LNCaP clone FGC (cell line): ENCODE measurements at regions not wholly inside any gene's neighbourhood (a gene's known extent, or its start where the extent isn't known, plus 50 kb on each side); places are given as distances from the start of the nearest gene placed in this dataset.

Experiments
- DNase-seq: peaks from one replicate; pipeline ENCODE4 v3.0.0-alpha.2; 2011; ENCODE audit warnings: low read depth
- H3K4me3 ChIP-seq: 2 replicates; pipeline ENCODE4 v1.5.1; 2011; ENCODE audit warnings: mild to moderate bottlenecking, low read depth, low read length, control low read depth
- TF ChIP-seq, protein P1 (sequence below): IDR thresholded peaks from 2 replicates; pipeline ENCODE4 v1.5.1; 2012; ENCODE audit warnings: mild to moderate bottlenecking; ENCODE audit not compliant: control insufficient read depth, insufficient read depth; ENCODE audit errors: extremely low read depth

DNA sequence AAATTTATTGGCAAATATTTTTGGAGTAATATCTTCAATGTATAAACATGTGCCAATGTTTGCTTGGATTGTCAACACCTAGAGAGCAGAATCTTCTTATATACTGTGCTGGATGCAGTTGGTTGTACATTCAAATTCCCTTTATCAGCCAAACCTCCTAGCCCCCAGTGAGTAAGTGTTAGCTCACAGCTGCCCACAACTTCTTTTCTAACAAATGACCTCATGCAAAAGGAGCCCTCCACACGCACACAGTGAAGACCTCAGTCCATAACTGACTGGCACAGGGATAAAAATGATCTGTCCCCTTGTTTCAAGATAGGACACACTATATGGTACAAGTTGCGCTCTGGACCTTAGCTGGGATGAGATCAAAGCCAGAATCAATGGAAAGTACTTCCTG, 458.0 kb upstream of the NWD2 start:
- H3K4me3 ChIP-seq, result no peak overlapping the region
- TF ChIP-seq, protein P1, sequence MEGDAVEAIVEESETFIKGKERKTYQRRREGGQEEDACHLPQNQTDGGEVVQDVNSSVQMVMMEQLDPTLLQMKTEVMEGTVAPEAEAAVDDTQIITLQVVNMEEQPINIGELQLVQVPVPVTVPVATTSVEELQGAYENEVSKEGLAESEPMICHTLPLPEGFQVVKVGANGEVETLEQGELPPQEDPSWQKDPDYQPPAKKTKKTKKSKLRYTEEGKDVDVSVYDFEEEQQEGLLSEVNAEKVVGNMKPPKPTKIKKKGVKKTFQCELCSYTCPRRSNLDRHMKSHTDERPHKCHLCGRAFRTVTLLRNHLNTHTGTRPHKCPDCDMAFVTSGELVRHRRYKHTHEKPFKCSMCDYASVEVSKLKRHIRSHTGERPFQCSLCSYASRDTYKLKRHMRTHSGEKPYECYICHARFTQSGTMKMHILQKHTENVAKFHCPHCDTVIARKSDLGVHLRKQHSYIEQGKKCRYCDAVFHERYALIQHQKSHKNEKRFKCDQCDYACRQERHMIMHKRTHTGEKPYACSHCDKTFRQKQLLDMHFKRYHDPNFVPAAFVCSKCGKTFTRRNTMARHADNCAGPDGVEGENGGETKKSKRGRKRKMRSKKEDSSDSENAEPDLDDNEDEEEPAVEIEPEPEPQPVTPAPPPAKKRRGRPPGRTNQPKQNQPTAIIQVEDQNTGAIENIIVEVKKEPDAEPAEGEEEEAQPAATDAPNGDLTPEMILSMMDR, result no peak
- no peak for DNase-seq

DNA sequence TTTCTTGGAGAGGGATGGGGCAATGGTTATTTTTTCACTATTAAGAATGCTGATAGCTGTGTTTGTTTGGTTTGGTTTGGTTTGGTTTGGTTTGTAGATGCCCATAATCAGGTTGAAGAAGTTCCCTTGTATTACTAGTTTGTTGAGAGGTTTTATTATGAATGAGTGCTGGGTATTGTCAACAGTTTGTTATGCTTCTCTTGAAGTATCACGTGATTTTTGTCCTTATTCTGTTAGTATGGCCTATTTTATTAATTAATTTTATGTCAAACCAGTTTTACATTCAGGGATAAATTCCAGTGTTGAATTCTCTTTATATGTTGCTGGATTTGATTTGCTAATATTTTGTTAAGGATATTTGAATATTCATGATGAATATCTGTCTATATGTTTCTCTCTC, 449.8 kb upstream of the NWD2 start:
- H3K4me3 ChIP-seq, result no peak overlapping the region
- no peak for DNase-seq
- TF ChIP-seq, protein P1, result no peak

DNA sequence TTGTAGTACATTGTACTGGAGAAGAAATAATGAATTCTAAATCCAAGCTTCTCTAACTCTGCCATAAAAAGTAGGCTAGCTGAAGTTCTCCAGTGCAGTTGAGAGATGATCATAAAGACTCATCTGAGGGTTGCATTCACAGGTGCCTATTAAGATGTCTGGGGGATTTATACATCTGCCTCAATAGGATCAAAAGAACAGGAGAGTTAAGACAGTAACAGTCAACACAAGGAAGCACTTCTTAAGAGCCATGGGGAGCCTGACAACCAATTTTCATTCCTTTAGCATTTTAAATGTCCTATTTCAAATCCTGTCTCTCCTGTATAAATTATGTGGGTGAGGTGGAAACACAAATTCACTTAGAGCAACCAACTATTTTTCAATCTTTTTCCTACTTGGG, 432.4 kb upstream of the NWD2 start:
- H3K4me3 ChIP-seq, result no peak overlapping the region
- TF ChIP-seq, protein P1, result no peak
- no peak for DNase-seq

DNA sequence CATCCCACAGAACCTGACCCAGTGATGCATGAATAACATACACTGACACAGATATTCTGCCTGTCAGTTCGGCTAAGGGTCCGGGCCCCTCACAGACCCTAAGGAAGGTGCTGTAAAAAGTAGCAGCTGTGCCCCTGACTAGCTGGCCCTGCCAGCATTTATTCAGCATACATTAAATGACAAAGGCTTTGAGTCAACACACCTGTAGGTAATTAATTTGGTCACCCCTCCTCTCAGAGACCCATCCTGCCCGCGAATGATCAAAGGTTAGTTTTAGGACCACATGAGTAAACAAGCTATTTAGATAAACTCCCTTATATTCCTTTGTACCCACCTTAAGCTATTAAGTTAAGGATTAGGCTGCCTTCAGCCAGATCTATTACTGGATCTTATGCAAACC, 429.0 kb upstream of the NWD2 start:
- TF ChIP-seq, protein P1, result no peak
- no peak for DNase-seq
- no peak overlapping the region for H3K4me3 ChIP-seq

DNA sequence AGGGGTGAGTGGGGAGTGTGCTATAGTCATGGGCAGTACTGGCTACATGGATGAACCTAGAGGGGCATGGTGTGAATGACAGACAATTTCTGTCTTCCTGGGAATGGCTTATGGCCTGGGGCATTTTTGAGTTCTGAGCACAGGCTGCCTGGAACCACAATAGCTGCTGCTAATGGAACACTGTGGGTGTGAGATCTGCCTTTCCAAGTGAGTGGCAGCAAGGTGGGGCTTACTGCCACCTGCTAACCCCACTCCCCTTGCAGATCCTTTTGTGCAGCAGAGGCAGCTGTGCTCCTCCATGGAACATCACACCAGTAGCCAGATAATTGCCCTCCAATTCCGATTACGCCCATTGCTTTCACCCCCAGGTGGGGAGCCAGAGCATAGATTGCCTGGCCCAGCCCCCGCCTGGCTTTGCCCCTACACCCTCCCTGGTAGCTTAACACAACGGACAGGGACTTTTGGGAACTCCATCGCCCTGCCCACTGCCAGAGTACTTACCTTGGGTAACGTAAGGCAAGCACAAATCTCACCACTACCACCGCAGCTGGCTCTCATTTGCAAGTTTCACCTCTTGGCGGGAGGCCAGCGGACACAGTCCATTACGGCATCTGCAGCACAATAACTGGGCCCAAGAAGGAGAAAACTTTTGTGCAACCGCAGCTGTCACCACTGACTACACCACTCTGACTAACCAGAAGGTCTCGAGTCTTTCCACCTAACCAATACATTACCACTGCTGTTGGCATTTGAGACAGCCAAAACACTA, 421.2 kb upstream of the NWD2 start:
- no peak overlapping the region for H3K4me3 ChIP-seq
- no peak for DNase-seq
- TF ChIP-seq, protein P1, result no peak

DNA sequence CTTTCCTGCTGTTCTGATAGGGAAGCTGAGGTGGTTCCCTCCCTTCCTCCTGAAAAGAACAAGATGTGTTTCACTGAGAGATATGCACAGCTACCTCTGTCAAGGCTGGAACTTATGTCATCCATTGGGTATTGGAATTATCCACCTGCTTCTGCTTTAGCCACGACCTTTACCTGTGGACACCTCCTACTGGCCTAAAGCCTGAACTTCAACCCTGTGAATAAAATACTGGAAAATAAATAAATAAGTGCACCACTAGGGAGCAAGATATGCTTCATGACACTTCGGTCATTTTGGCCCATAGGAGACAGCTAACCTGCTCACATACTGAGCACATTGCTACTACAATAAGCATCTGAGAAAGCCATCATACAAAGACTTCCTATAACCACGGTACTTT, 419.9 kb upstream of the NWD2 start:
- TF ChIP-seq, protein P1, result no peak
- no peak overlapping the region for H3K4me3 ChIP-seq
- peak; percentile 13 for DNase-seq

DNA sequence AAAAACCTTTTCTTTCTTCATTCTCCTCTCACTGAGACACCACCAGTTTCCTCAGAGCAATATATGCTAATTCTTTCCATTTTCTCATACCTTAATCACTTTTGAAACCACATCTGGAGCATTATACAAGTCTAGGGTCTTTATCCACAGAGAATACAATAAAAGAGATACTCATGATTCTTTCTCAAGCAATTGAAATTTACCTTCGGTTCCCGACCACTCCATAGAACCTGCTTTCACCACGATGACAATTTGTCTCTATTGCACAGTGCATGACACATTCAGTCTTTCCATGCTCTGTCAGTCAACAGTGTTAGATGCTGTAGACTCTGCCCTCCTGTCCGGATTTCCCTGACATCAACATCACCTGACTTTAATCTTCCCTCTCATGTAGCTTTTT, 409.3 kb upstream of the NWD2 start:
- TF ChIP-seq, protein P1, result no peak
- no peak for DNase-seq
- H3K4me3 ChIP-seq, result no peak overlapping the region
